Ectodermal cell (in vitro differentiated cells): ENCODE measurements at regions not wholly inside any gene's neighbourhood (a gene's known extent, or its start where the extent isn't known, plus 50 kb on each side); places are given as distances from the start of the nearest gene placed in this dataset.

ENCODE experiments used
- H3K27ac ChIP-seq: 2 replicates; pipeline ENCODE4 v1.7.0; 2013; ENCODE audit warnings: mild to moderate bottlenecking, low read depth, low read length; ENCODE audit not compliant: insufficient read depth, poor library complexity, severe bottlenecking
- H3K27me3 ChIP-seq: 2 replicates; pipeline ENCODE4 v1.7.0; 2013; ENCODE audit warnings: mild to moderate bottlenecking, low read length; ENCODE audit not compliant: insufficient read depth, control insufficient read depth, poor library complexity, severe bottlenecking
- H3K36me3 ChIP-seq: one replicate; pipeline ENCODE4 v1.7.0; 2013; ENCODE audit warnings: low read length; ENCODE audit not compliant: control insufficient read depth, insufficient read depth
- H3K4me1 ChIP-seq: one replicate; pipeline ENCODE4 v1.7.0; 2013; ENCODE audit warnings: low read length; ENCODE audit not compliant: control insufficient read depth, insufficient read depth
- H3K4me3 ChIP-seq: 2 replicates; pipeline ENCODE4 v1.7.0; 2013; ENCODE audit warnings: low read depth, low read length, control low read depth; ENCODE audit not compliant: insufficient read depth
- H3K9me3 ChIP-seq: 2 replicates; pipeline ENCODE4 v1.7.0; 2013; ENCODE audit warnings: mild to moderate bottlenecking, low read length, moderate library complexity; ENCODE audit not compliant: control insufficient read depth
- WGBS, 2 experiments: methylation state at CpG; one replicate each; pipeline ENCODE4 v1.1.7; 2013; ENCODE audit warnings: missing lambda C conversion rate in 2 of 2; 5-methylcytosine and 5-hydroxymethylcytosine counted together

DNA sequence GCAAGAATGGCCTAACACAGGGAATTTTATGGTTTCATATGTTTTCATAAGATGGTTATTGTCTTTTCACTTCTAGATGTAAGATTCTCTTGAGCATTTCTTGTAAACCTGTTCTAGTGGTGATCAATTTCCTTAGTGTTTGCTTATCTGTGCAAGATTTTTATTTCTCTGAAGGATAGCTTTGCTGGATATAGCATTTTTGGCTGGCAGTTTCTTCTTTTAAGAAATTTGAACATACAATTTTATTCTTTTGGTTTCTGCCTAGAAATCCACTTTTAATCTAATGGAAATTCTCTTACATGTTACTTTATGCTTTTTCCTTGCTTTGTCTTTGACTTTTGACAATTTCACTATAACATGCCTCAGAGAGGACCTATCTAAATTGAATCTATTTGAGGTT is 276.5 kb upstream of the SFRP2 start:
- no peaks in the 10 kb centered on the region for H3K36me3 ChIP-seq
- H3K27me3 ChIP-seq = no peaks in the 10 kb centered on the region
- no peak overlapping the region for H3K27ac ChIP-seq
- H3K9me3 ChIP-seq = no peaks in the 10 kb centered on the region
- no peaks in the 10 kb centered on the region for H3K4me1 ChIP-seq
- H3K4me3 ChIP-seq = no peak overlapping the region

- no peak overlapping the region for H3K27ac ChIP-seq
- no peak overlapping the region for H3K4me3 ChIP-seq
- H3K9me3 ChIP-seq = no peaks in the 10 kb centered on the region
- 43 to 80% methylated on average over 1 of the region's 1 CpG for WGBS, 2 experiments
- no peaks in the 10 kb centered on the region for H3K27me3 ChIP-seq
- H3K4me1 ChIP-seq = no peaks in the 10 kb centered on the region
- H3K36me3 ChIP-seq = no peaks in the 10 kb centered on the region
These were observed 275.4 kb upstream of the SFRP2 start for GRCh38 chr4:154064244-154064643.

GRCh38 chr4:154049457-154050181 is 260.7 kb upstream of the SFRP2 start:
- Histone ChIP-seq H3K4me1 (no peaks in the 10 kb centered on the region), H3K36me3 (no peaks in the 10 kb centered on the region), H3K4me3 (no peak overlapping the region), H3K9me3 (no peaks in the 10 kb centered on the region), H3K27ac (no peak overlapping the region), H3K27me3 (no peaks in the 10 kb centered on the region)
- 77 to 81% methylated on average over 6 of the region's 6 CpGs for WGBS, 2 experiments

GRCh38 chr4:154047733-154048132 is 258.9 kb upstream of the SFRP2 start:
- no peaks in the 10 kb centered on the region for H3K9me3 ChIP-seq
- H3K36me3 ChIP-seq = no peaks in the 10 kb centered on the region
- H3K27me3 ChIP-seq = no peaks in the 10 kb centered on the region
- no peak overlapping the region for H3K4me3 ChIP-seq
- H3K27ac ChIP-seq = no peak overlapping the region
- H3K4me1 ChIP-seq = no peaks in the 10 kb centered on the region
- WGBS, 2 experiments = 95 to 100% methylated on average over 1 of the region's 1 CpG

DNA sequence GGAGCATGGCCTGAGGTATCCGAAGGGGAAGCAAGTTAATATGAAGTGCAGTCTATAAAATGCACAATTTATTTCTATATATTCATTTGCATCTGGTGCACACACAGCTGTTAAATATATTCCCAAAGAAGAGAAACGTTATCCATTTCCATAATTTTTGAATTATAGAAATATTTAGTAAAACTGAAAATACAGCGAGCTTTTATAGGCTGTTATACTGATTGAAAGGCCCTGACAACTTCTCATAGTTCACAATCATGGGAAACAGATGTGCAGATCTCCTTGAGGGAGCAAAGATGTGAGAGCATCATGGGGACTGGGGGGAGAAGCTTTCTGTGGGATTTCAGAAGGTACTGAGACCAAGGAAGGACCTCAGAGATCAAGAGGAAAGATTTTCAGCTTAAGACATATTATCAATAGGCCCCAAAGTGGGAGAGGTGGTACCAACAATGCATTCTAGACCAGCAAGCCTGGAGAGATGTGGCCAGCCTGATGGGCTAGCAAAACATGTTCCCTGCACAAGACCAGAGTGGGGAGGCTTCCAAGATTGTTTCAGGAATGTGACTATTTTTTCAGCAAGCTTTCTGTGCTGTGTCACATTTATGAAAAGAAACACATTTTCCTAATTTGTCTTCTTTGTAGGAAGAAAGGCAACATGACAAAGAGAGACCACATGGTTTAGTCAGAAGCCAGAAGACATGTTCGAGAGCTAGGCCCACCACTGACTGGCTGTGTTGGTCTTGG is 256.0 kb upstream of the SFRP2 start:
- H3K27ac ChIP-seq = no peak overlapping the region
- H3K4me3 ChIP-seq = no peak overlapping the region
- H3K27me3 ChIP-seq = no peaks in the 10 kb centered on the region
- no peaks in the 10 kb centered on the region for H3K9me3 ChIP-seq
- H3K36me3 ChIP-seq = no peaks in the 10 kb centered on the region
- WGBS, 2 experiments = 95 to 100% methylated on average over 2 to 4 of the region's 4 CpGs
- H3K4me1 ChIP-seq = no peaks in the 10 kb centered on the region

DNA sequence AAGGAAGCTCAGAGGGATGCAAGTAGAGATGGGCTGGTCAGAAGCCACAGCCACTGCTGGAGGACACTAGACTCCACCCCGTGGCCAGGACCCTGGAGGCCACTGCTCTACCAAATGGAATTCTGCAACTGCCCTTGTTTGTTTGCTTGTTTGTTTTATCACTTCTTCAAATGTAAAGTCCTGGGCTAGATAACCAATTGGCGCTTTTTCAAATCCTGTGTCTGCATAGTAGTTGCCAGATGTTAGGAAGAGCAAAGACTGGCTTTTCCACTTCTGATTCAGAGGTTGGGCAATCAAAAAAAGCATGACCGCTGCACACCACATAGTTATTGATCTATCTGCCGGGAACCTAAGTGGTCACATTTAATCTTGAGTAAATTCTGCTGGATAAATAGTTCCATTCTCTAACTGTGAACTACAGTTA is 255.2 kb upstream of the SFRP2 start:
- Histone ChIP-seq H3K27ac (no peak overlapping the region), H3K9me3 (no peaks in the 10 kb centered on the region), H3K4me1 (no peaks in the 10 kb centered on the region), H3K4me3 (no peak overlapping the region), H3K36me3 (no peaks in the 10 kb centered on the region), H3K27me3 (no peaks in the 10 kb centered on the region)
- 94 to 95% methylated on average over 4 of the region's 4 CpGs for WGBS, 2 experiments

DNA sequence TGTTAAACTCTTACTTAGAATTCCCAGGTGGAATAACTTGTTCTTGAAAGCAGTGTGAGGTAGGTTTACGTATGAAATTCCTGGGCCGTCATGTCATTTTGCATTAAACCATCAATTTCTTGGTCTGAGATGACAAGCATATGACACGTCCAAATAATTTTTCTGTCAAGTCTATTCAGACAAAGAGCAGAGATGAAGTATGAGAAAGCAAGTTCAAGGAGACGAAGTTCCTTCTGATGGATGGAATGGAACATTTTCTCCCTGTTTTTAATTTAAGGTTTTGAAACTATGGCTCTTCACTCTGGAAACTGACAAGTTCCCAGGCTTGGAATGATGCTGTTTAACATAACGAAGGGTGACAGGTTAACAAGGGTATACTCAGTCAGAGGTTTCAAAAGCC is 252.8 kb upstream of the SFRP2 start:
- 88 to 91% methylated on average over 5 of the region's 5 CpGs for WGBS, 2 experiments
- no peak overlapping the region for H3K4me3 ChIP-seq
- no peaks in the 10 kb centered on the region for H3K27me3 ChIP-seq
- H3K27ac ChIP-seq = no peak overlapping the region
- no peaks in the 10 kb centered on the region for H3K36me3 ChIP-seq
- no peaks in the 10 kb centered on the region for H3K4me1 ChIP-seq
- H3K9me3 ChIP-seq = no peaks in the 10 kb centered on the region

DNA sequence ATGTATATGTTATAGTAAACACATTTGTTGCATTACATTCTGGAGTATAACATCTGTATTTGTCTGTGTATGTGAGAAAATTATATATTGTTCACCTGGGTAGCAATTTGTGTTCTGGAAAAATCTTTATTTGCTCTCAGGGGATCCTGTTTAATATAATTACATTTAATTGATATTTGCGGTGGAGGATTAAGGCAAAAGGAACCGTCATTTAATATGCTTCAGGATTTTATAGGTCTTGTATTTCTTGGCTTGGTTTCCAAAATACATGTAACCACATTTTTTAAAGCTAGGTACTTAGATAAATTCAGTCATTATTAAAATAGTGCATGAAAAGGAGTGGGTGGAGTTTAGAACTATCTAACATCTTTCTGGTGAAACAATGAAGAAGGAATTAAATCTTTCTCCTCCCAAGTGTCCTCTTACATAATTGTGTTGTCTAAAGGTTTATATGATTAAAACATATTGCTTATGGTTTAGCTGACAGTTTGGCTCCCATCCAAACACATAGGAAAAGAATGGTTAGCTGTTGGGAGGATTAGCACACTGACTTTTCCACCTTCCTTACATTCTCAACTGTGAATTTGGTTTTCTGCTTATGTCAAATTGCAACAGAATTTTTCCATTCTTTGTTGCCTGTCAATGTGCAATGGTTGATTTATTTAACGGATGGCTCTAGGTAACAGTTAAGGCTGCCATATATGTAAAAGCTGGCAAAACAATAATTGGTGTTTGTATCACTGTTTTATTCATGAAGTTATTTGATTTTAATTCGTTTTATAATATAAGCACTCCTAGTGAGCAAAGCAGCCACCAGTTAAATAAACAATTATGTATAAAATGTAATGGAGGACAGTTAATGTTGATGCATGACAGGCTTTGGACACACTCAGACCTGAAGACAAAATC is 250.8 kb upstream of the SFRP2 start:
- Histone ChIP-seq H3K27ac (no peak overlapping the region), H3K36me3 (no peaks in the 10 kb centered on the region), H3K9me3 (no peaks in the 10 kb centered on the region), H3K4me3 (no peak overlapping the region), H3K4me1 (no peaks in the 10 kb centered on the region), H3K27me3 (no peaks in the 10 kb centered on the region)
- WGBS, 2 experiments = 90 to 100% methylated on average over 1 to 2 of the region's 4 CpGs

GRCh38 chr4:154036856-154037255 is 248.0 kb upstream of the SFRP2 start:
- H3K36me3 ChIP-seq = no peaks in the 10 kb centered on the region
- H3K4me3 ChIP-seq = no peak overlapping the region
- no peaks in the 10 kb centered on the region for H3K4me1 ChIP-seq
- no peaks in the 10 kb centered on the region for H3K9me3 ChIP-seq
- no peaks in the 10 kb centered on the region for H3K27me3 ChIP-seq
- no peak overlapping the region for H3K27ac ChIP-seq
- 87 to 94% methylated on average over 2 of the region's 3 CpGs for WGBS, 2 experiments

DNA sequence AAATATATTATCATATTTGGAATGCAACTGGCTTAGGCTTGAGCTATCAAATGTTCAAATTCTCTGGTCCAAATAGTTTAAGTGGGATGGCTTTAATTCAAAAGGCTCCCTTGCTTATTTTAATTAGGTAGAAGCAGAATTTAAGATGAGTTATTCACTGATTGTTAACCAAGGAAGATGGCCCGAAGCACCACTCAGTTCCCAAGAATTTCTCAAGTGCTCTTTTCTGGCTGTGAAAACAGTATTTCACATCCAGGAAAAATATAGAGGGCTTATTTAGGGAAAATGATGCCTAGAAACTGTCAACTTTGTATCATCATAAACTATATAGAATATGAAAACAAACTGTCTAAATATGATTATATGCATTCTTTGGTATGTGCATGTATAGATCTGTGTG is 246.5 kb upstream of the SFRP2 start:
- Histone ChIP-seq H3K36me3 (no peaks in the 10 kb centered on the region), H3K27me3 (no peaks in the 10 kb centered on the region), H3K4me1 (no peaks in the 10 kb centered on the region), H3K27ac (no peak overlapping the region), H3K9me3 (no peaks in the 10 kb centered on the region), H3K4me3 (no peak overlapping the region)
- 90 to 100% methylated on average over 1 of the region's 1 CpG for WGBS, 2 experiments
